ELR (cell line): ENCODE measurements at regions not wholly inside any gene's neighbourhood (a gene's known extent, or its start where the extent isn't known, plus 50 kb on each side); places are given as distances from the start of the nearest gene placed in this dataset.
A peak's percentile ranks its signal among the peaks of the same experiment; 100 is the strongest.

Experiments used
- DNase-seq: peaks from one replicate; pipeline ENCODE4 v3.0.0-alpha.2; 2015; ENCODE audit warnings: low read depth

GRCh38 chr11:110830344-110830743 lies 118.1 kb upstream of the ARHGAP20 start:
- no peak for DNase-seq

GRCh38 chr11:110829873-110830272 lies 117.6 kb upstream of the ARHGAP20 start:
- peak; percentile 28 for DNase-seq

GRCh38 chr11:110828086-110828485 lies 115.8 kb upstream of the ARHGAP20 start:
- DNase-seq, result no peak

- no peak for DNase-seq
Observed at GRCh38 chr11:110827276-110827675, 115.0 kb upstream of the ARHGAP20 start.

- no peak for DNase-seq
Observed at GRCh38 chr11:110824912-110825620, 112.8 kb upstream of the ARHGAP20 start.

- DNase-seq, result peak; percentile 27
Observed at GRCh38 chr11:110818032-110818687, 105.9 kb upstream of the ARHGAP20 start.

- no peak for DNase-seq
Observed at GRCh38 chr11:110812086-110812733, 100.0 kb upstream of the ARHGAP20 start.

- no peak for DNase-seq
Observed at GRCh38 chr11:110809417-110810199, 97.4 kb upstream of the ARHGAP20 start.

GRCh38 chr11:110808248-110808647 lies 96.0 kb upstream of the ARHGAP20 start:
- no peak for DNase-seq

GRCh38 chr11:110807801-110808200 lies 95.6 kb upstream of the ARHGAP20 start:
- DNase-seq, result no peak

GRCh38 chr11:110805756-110806155 lies 93.5 kb upstream of the ARHGAP20 start:
- DNase-seq, result no peak

GRCh38 chr11:110802162-110802561 lies 89.9 kb upstream of the ARHGAP20 start:
- no peak for DNase-seq

- no peak for DNase-seq
Observed at GRCh38 chr11:110801328-110801727, 89.1 kb upstream of the ARHGAP20 start.

- DNase-seq, result no peak
Observed at GRCh38 chr11:110798201-110798900, 86.1 kb upstream of the ARHGAP20 start.

GRCh38 chr11:110797453-110797852 lies 85.2 kb upstream of the ARHGAP20 start:
- no peak for DNase-seq

GRCh38 chr11:110795112-110795624 lies 82.9 kb upstream of the ARHGAP20 start:
- no peak for DNase-seq

GRCh38 chr11:110793556-110793955 lies 81.3 kb upstream of the ARHGAP20 start:
- no peak for DNase-seq

GRCh38 chr11:110791621-110792020 lies 79.4 kb upstream of the ARHGAP20 start:
- no peak for DNase-seq

- DNase-seq, result no peak
Observed at GRCh38 chr11:110787680-110788079, 75.4 kb upstream of the ARHGAP20 start.

- DNase-seq, result no peak
Observed at GRCh38 chr11:110786226-110786902, 74.1 kb upstream of the ARHGAP20 start.

- no peak for DNase-seq
Observed at GRCh38 chr11:110785398-110785797, 73.2 kb upstream of the ARHGAP20 start.
